Fibroblast of lung (primary cell): ENCODE measurements at regions not wholly inside any gene's neighbourhood (a gene's known extent, or its start where the extent isn't known, plus 50 kb on each side); places are given as distances from the start of the nearest gene placed in this dataset.

ENCODE experiments used
- DNase-seq, 2 donors: peaks; one replicate each; pipeline versions ENCODE4 v3.0.0 to v3.0.0-alpha.2; 2010; ENCODE audit warnings: low read depth in 2 of 2
- H2AFZ ChIP-seq: 2 replicates; pipeline ENCODE4 v1.5.1; 2012; ENCODE audit warnings: low read length, control low read depth, inconsistent platforms
- H3K27ac ChIP-seq: 2 replicates; pipeline ENCODE4 v1.5.1; 2011; ENCODE audit warnings: low read length, control low read depth; ENCODE audit not compliant: insufficient read depth
- H3K27me3 ChIP-seq: 2 replicates; pipeline ENCODE4 v1.5.1; 2011; ENCODE audit warnings: mild to moderate bottlenecking, low read length; ENCODE audit not compliant: control insufficient read depth, insufficient read depth
- H3K36me3 ChIP-seq: 2 replicates; pipeline ENCODE4 v1.5.1; 2011; ENCODE audit warnings: low read length; ENCODE audit not compliant: control insufficient read depth, insufficient read depth
- H3K4me1 ChIP-seq: 2 replicates; pipeline ENCODE4 v1.5.1; 2011; ENCODE audit warnings: low read length; ENCODE audit not compliant: control insufficient read depth, insufficient read depth; ENCODE audit errors: extremely low read depth
- H3K4me2 ChIP-seq: 2 replicates; pipeline ENCODE4 v1.5.1; 2011; ENCODE audit warnings: low read length, control low read depth; ENCODE audit not compliant: insufficient read depth; ENCODE audit errors: extremely low read depth
- H3K4me3 ChIP-seq, 4 experiments: fragments of 200-600 bp in 1 of 4; sonication (generic) in 1 of 4; replicated peaks in 1 of 4; 2 replicates each; pipeline ENCODE4 v1.5.1; 2011 to 2016; ENCODE audit warnings: low read length in 4 of 4, low read depth in 3 of 4, mild to moderate bottlenecking in 3 of 4, control low read depth in 2 of 4, inconsistent platforms in 1 of 4, mixed read lengths in 1 of 4; ENCODE audit not compliant: insufficient read depth in 1 of 4; ENCODE audit errors: control extremely low read depth in 1 of 4
- H3K79me2 ChIP-seq: 2 replicates; pipeline ENCODE4 v1.5.1; 2012; ENCODE audit warnings: mild to moderate bottlenecking, low read length, inconsistent platforms; ENCODE audit not compliant: control insufficient read depth, insufficient read depth
- H3K9ac ChIP-seq: 2 replicates; pipeline ENCODE4 v1.5.1; 2011; ENCODE audit warnings: mild to moderate bottlenecking, low read length, control low read depth; ENCODE audit not compliant: insufficient read depth
- H3K9me3 ChIP-seq: 2 replicates; pipeline ENCODE4 v1.5.1; 2012; ENCODE audit warnings: low read depth, low read length; ENCODE audit not compliant: control insufficient read depth, insufficient read depth
- H4K20me1 ChIP-seq: 2 replicates; pipeline ENCODE4 v1.5.1; 2011; ENCODE audit warnings: low read length; ENCODE audit not compliant: control insufficient read depth, insufficient read depth; ENCODE audit errors: extremely low read depth
- CTCF ChIP-seq, 2 donors: IDR thresholded peaks in 1 of 2; conservative IDR thresholded peaks in 1 of 2; 1 replicate in 1 of 2; 2 replicates in 1 of 2; pipeline ENCODE4 v1.5.1; 2011 to 2012; ENCODE audit warnings: low read length in 2 of 2, control low read depth in 1 of 2, inconsistent platforms in 1 of 2, low read depth in 1 of 2, mild to moderate bottlenecking in 1 of 2
- EZH2 ChIP-seq: IDR thresholded peaks from 2 replicates; pipeline ENCODE4 v1.5.1; 2012; ENCODE audit warnings: low read length, control low read depth, mild to moderate bottlenecking; ENCODE audit errors: missing control alignments

- H3K4me2 ChIP-seq, result no peak overlapping the region
- H4K20me1 ChIP-seq, result no peaks in the 10 kb centered on the region
- H3K4me1 ChIP-seq, result no peaks in the 10 kb centered on the region
- no peak overlapping the region for H3K9ac ChIP-seq
- H3K79me2 ChIP-seq, result no peaks in the 10 kb centered on the region
- no peaks in the 10 kb centered on the region for H3K9me3 ChIP-seq
- H3K27ac ChIP-seq, result no peak overlapping the region
- TF ChIP-seq CTCF (conservative IDR thresholded peaks at IDR 0.05 in 1 of 2, IDR thresholded peaks at IDR 0.05 in 1 of 2; ENCODE audit: low read depth in 1 of 2, low read length in 2 of 2), result no peak
- TF ChIP-seq EZH2, result no peak
- DNase-seq, result no peak
- H3K36me3 ChIP-seq, result no peaks in the 10 kb centered on the region
- H3K27me3 ChIP-seq, result no peaks in the 10 kb centered on the region
- no peak overlapping the region for H3K4me3 ChIP-seq
- H2AFZ ChIP-seq, result no peak overlapping the region
These were observed 162.7 kb downstream of the HIPK3 start for GRCh38 chr11:33419924-33420323.

GRCh38 chr11:33417121-33417520 lies 159.9 kb downstream of the HIPK3 start:
- TF ChIP-seq EZH2 (no peak), CTCF (conservative IDR thresholded peaks at IDR 0.05 in 1 of 2, IDR thresholded peaks at IDR 0.05 in 1 of 2; ENCODE audit: low read depth in 1 of 2, low read length in 2 of 2) (no peak)
- Histone ChIP-seq H3K27me3 (no peaks in the 10 kb centered on the region), H3K9me3 (no peaks in the 10 kb centered on the region), H3K36me3 (no peaks in the 10 kb centered on the region), H2AFZ (no peak overlapping the region), H3K27ac (no peak overlapping the region), H3K4me3 (no peak overlapping the region), H4K20me1 (no peaks in the 10 kb centered on the region), H3K9ac (no peak overlapping the region), H3K4me2 (no peak overlapping the region), H3K4me1 (no peaks in the 10 kb centered on the region), H3K79me2 (no peaks in the 10 kb centered on the region)
- DNase-seq, result no peak

- Histone ChIP-seq H2AFZ (no peak overlapping the region), H3K4me3 (no peak overlapping the region), H3K79me2 (no peaks in the 10 kb centered on the region), H3K27me3 (no peaks in the 10 kb centered on the region), H4K20me1 (no peaks in the 10 kb centered on the region), H3K27ac (no peak overlapping the region), H3K9me3 (no peaks in the 10 kb centered on the region), H3K4me2 (no peak overlapping the region), H3K9ac (no peak overlapping the region), H3K4me1 (no peaks in the 10 kb centered on the region), H3K36me3 (no peaks in the 10 kb centered on the region)
- peak in 1 of 2 donors; percentile 14 for DNase-seq
- TF ChIP-seq EZH2, result no peak
- TF ChIP-seq CTCF (conservative IDR thresholded peaks at IDR 0.05 in 1 of 2, IDR thresholded peaks at IDR 0.05 in 1 of 2; ENCODE audit: low read depth in 1 of 2, low read length in 2 of 2), result no peak
These were observed 156.1 kb downstream of the HIPK3 start for GRCh38 chr11:33413301-33413700.
